CD4-positive, alpha-beta T cell treated with Interferon alpha-2 for 1 hour (primary cell): ENCODE measurements at regions not wholly inside any gene's neighbourhood (a gene's known extent, or its start where the extent isn't known, plus 50 kb on each side); places are given as distances from the start of the nearest gene placed in this dataset.
"Not testable (repeated sequence)": the region's sequence is repeated elsewhere in the genome, so short reads cannot be mapped to it uniquely, and the experiment has no call there.

Experiments used
- DNase-seq, 2 donors: peaks; one replicate each; pipeline ENCODE4 v3.0.0-alpha.2; 2020 to 2022

- no peak for DNase-seq
Measured at GRCh38 chr5:15383469-15383868, 116.5 kb upstream of the FBXL7 start.

- DNase-seq: no peak
Measured at GRCh38 chr5:15383021-15383420, 117.0 kb upstream of the FBXL7 start.

- DNase-seq: no peak
Measured at GRCh38 chr5:15377573-15378340, 122.2 kb upstream of the FBXL7 start.

- no peak for DNase-seq
Measured at GRCh38 chr5:15376803-15377202, 123.2 kb upstream of the FBXL7 start.

- no peak for DNase-seq
Measured at GRCh38 chr5:15376088-15376487, 123.9 kb upstream of the FBXL7 start.

- DNase-seq: no peak
Measured at GRCh38 chr5:15375559-15375958, 124.4 kb upstream of the FBXL7 start.

DNA sequence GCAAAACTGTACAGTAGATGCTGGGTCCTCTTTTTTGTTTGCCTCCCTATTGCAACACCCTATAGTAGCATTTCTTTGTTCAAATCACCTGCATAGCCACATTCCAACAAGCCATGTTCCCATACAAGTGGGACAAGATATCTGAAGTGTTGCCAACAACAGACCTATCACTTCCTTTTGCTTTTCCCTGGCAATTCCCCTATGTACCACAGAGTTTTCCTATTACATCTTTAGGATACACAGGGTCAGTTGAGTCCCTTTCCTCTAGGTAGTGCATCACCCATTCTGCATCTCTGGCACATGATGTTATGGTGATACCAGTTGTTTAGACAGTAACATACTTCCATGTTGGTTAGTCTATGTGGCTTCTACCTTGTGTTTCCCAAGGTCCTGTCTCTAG, 125.1 kb upstream of the FBXL7 start:
- no peak for DNase-seq

DNA sequence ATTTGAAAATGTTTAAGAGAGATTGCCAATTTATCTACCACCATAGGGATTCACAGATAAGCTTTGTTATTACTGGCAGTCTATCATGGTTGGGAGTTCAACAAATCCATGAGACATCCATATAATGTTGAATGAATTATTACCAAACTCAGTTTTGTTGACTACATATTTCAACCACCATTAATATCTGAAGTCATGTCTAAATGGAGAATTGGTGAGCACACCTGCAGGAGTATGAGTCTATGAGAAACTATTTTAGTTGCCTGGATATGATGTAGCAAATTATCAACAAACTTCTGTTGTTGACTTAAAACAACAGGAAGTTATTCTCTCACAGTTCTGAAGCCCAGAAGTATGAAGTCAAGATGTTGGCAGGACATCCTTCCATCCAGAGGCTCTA, 126.8 kb upstream of the FBXL7 start:
- DNase-seq: no peak

GRCh38 chr5:15371184-15371583, 128.8 kb upstream of the FBXL7 start:
- no peak for DNase-seq

GRCh38 chr5:15368835-15369234, 131.1 kb upstream of the FBXL7 start:
- no peak for DNase-seq

DNA sequence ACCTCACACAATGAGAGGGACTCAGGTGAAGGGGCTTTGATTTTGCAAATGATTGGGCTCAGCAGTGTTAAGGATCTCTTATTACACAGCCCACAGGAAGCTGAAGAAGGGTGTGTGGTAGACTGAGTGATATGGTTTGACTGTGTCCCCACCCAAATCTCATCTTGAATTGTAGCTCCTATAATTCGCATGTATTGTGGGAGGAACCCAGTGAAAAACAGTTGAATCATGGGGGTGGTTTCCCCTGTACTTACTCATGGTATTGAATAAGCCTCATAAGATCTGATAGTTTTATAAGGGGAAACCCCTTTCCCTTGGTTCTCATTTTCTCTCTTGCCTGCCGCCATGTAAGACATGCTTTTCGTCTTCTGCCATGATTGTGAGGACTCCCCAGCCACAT, 132.5 kb upstream of the FBXL7 start:
- no peak for DNase-seq

GRCh38 chr5:15366676-15367391, 133.1 kb upstream of the FBXL7 start:
- DNase-seq: no peak

GRCh38 chr5:15365070-15365469, 134.9 kb upstream of the FBXL7 start:
- no peak for DNase-seq

- DNase-seq: no peak
Measured at GRCh38 chr5:15363601-15364000, 136.4 kb upstream of the FBXL7 start.

GRCh38 chr5:15357092-15357453, 142.9 kb upstream of the FBXL7 start:
- DNase-seq: not testable (repeated sequence)

DNA sequence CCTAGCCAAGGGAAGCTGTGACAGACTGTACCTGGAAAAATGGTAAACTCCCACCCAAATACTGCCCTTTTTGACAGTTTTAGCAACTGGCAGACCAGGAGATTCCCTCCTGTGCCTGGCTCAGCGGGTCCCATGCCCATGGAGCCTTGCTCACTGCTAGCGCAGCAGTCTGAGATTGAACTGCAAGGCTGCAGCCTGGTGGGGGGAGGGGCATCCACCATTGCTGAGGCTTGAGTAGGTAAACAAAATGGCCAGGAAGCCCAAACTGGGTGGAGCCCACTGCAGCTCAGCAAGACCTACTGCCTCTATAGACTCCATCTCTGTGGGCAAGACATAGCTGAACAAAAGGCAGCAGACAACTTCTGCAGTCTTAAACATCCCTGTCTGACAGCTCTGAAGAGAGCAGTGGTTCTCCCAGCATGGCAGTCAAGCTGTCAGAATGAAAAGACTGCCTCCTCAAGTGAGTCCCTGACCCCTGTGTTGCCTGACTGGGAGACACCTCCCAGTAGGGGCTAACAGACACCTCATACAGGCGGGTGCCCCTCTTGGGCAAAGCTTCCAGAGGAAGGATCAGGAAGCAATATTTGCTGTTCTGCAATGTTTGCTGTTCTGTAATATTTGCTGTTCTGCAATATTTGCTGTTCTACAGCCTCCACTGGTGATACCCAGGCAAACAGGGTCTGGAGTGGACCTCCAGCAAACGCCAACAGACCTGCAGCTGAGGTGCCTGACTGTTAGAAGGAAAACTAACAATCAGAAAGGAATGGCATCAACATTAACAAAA, 143.5 kb upstream of the FBXL7 start:
- not testable (repeated sequence) for DNase-seq

DNA sequence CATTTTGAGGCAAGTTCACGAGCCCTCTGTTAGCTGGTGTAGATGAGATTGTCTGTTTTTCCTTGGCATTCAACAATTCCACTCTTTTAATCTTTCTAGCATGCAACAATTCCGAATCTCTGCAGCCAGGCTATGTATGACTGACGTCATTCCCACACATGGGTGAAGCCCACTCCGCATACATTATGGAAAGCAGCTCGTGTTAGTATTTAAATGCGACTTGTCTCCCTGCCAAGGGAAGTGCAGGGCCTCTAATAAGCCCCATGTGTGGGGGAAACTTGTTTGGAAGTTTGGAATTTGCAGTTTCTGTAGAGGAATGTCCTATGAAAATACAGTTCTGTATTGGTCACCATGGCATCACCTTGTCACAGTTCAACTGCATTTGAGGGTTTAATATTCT, 146.0 kb upstream of the FBXL7 start:
- DNase-seq: no peak

GRCh38 chr5:15353086-15353645, 146.8 kb upstream of the FBXL7 start:
- DNase-seq: no peak

DNA sequence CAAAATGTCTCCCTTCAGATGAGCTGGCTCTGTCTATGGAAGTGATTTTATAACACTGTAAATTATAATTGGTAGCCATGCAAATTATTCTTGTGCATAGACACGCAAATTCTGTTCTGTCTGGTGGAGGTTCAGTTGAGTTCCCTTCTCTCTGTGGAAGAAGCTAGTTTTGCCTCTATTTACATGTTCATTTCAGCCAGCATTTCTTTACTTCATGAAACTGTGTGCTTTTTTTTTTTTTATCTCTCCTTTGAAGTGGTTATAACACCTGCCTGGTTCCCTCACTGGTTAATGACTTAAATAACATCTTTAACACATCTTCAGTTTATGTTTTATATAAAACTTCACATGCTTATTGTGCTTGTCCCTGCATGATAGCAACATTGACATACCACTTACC, 149.4 kb upstream of the FBXL7 start:
- DNase-seq: no peak

GRCh38 chr5:15346738-15347137, 153.2 kb upstream of the FBXL7 start:
- DNase-seq: no peak

GRCh38 chr5:15344954-15345353, 155.0 kb upstream of the FBXL7 start:
- DNase-seq: no peak

GRCh38 chr5:15338546-15338945, 161.4 kb upstream of the FBXL7 start:
- DNase-seq: no peak

- no peak for DNase-seq
Measured at GRCh38 chr5:15334551-15335266, 165.3 kb upstream of the FBXL7 start.
